Nephron progenitor cell (in vitro differentiated cells): ENCODE measurements at regions not wholly inside any gene's neighbourhood (a gene's known extent, or its start where the extent isn't known, plus 50 kb on each side); places are given as distances from the start of the nearest gene placed in this dataset.

Experiments
- DNase-seq: peaks from one replicate; pipeline ENCODE4 v3.0.0; 2021
- H3K27ac Mint-ChIP-seq: 2 replicates; pipeline ENCODE4 v1.8.0; 2021; ENCODE audit warnings: mild to moderate bottlenecking, moderate library complexity, mixed read lengths
- H3K27me3 Mint-ChIP-seq: 2 replicates; pipeline ENCODE4 v1.8.0; 2021; ENCODE audit warnings: mild to moderate bottlenecking, low read depth, mixed read lengths; ENCODE audit not compliant: poor library complexity
- H3K36me3 Mint-ChIP-seq: 2 replicates; pipeline ENCODE4 v1.8.0; 2021; ENCODE audit warnings: low read depth, mixed read lengths
- H3K4me1 Mint-ChIP-seq: 2 replicates; pipeline ENCODE4 v1.8.0; 2021; ENCODE audit warnings: mixed read lengths
- H3K4me3 Mint-ChIP-seq: 2 replicates; pipeline ENCODE4 v1.8.0; 2021; ENCODE audit warnings: mild to moderate bottlenecking, moderate library complexity, mixed read lengths
- H3K9me3 Mint-ChIP-seq: 2 replicates; pipeline ENCODE4 v1.8.0; 2021; ENCODE audit warnings: mild to moderate bottlenecking, moderate library complexity, mixed read lengths
- CTCF ChIP-seq: fragments of 200-600 bp; sonication (generic); IDR thresholded peaks from 2 replicates; pipeline ENCODE4 v1.5.0; 2021; ENCODE audit warnings: antibody characterized with exemption

GRCh38 chr6:1554476-1555310 is 55.0 kb upstream of the FOXC1 start:
- H3K27ac Mint-ChIP-seq = no peak overlapping the region
- no peak for TF ChIP-seq CTCF
- H3K27me3 Mint-ChIP-seq = peaks cover 8% of the 10 kb centered on the region
- DNase-seq = no peak
- no peak overlapping the region for H3K4me3 Mint-ChIP-seq
- peaks cover 59% of the 10 kb centered on the region for H3K9me3 Mint-ChIP-seq
- peaks cover 15% of the 10 kb centered on the region for H3K4me1 Mint-ChIP-seq
- H3K36me3 Mint-ChIP-seq = peaks cover 13% of the 10 kb centered on the region

- DNase-seq = no peak
- H3K36me3 Mint-ChIP-seq = peaks cover 13% of the 10 kb centered on the region
- H3K27me3 Mint-ChIP-seq = peaks cover 16% of the 10 kb centered on the region
- no peak overlapping the region for H3K27ac Mint-ChIP-seq
- H3K4me1 Mint-ChIP-seq = peaks cover 15% of the 10 kb centered on the region
- TF ChIP-seq CTCF = no peak
- no peak overlapping the region for H3K4me3 Mint-ChIP-seq
- H3K9me3 Mint-ChIP-seq = peaks cover 40% of the 10 kb centered on the region
Measured at GRCh38 chr6:1558388-1558787, 51.3 kb upstream of the FOXC1 start.
